Brain microvascular endothelial cell (primary cell): ENCODE measurements at regions not wholly inside any gene's neighbourhood (a gene's known extent, or its start where the extent isn't known, plus 50 kb on each side); places are given as distances from the start of the nearest gene placed in this dataset.

Experiments
- DNase-seq: peaks from one replicate; pipeline ENCODE4 v3.0.0-alpha.2; 2020
- H3K27ac ChIP-seq: fragments of 250-450 bp; sonication (Bioruptor Pico); 2 replicates; pipeline ENCODE4 v1.5.1; 2020; ENCODE audit warnings: mild to moderate bottlenecking, moderate library complexity
- H3K27me3 ChIP-seq: fragments of 250-450 bp; sonication (Bioruptor Pico); replicated peaks from 2 replicates; pipeline ENCODE4 v1.5.1; 2020; ENCODE audit warnings: mild to moderate bottlenecking
- H3K36me3 ChIP-seq: fragments of 250-450 bp; sonication (Bioruptor Pico); replicated peaks from 2 replicates; pipeline ENCODE4 v1.5.1; 2020; ENCODE audit warnings: mild to moderate bottlenecking
- H3K4me3 ChIP-seq: 2 replicates; pipeline ENCODE4 v1.5.1; 2011; ENCODE audit warnings: low read depth, mild to moderate bottlenecking, control low read depth, low read length, moderate library complexity
- in situ Hi-C: cut with HindIII; loops from 2 replicates; pipeline ENCODE4 v1.10.0; 2017; ENCODE audit warnings: low sequenced_read_pairs, low pct_ligation_motif_present
- TF ChIP-seq, protein P1 (sequence below): IDR thresholded peaks from 2 replicates; pipeline ENCODE4 v1.5.1; 2011; ENCODE audit warnings: low read depth, mild to moderate bottlenecking, moderate library complexity, low read length, control low read depth, inconsistent platforms; ENCODE audit errors: missing control alignments

DNA sequence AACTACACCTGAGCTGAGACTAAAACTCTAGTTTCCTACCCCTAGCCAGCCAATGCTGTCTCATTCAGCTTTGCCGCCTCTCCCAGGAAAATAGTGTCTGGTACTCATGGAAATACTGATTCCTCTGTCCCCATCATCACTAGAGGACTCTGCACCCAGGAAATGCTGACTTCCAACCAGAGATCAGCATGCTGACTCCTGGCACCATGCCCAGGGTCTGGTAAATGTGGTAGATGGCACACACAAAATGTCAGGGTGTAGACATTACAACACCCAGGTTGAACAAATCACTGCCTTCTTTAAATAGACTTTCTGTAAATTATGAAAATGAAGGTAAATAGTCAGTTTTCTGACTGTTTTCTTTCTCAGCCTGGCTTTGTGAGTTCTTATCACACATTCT lies 307.3 kb upstream of the CHAC2 start:
- no peak overlapping the region for H3K4me3 ChIP-seq
- no peak overlapping the region for H3K27ac ChIP-seq
- in situ Hi-C loops, result no loop called here
- no peaks in the 10 kb centered on the region for H3K27me3 ChIP-seq
- TF ChIP-seq, protein P1, sequence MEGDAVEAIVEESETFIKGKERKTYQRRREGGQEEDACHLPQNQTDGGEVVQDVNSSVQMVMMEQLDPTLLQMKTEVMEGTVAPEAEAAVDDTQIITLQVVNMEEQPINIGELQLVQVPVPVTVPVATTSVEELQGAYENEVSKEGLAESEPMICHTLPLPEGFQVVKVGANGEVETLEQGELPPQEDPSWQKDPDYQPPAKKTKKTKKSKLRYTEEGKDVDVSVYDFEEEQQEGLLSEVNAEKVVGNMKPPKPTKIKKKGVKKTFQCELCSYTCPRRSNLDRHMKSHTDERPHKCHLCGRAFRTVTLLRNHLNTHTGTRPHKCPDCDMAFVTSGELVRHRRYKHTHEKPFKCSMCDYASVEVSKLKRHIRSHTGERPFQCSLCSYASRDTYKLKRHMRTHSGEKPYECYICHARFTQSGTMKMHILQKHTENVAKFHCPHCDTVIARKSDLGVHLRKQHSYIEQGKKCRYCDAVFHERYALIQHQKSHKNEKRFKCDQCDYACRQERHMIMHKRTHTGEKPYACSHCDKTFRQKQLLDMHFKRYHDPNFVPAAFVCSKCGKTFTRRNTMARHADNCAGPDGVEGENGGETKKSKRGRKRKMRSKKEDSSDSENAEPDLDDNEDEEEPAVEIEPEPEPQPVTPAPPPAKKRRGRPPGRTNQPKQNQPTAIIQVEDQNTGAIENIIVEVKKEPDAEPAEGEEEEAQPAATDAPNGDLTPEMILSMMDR, result no peak
- no peaks in the 10 kb centered on the region for H3K36me3 ChIP-seq
- DNase-seq, result no peak

DNA sequence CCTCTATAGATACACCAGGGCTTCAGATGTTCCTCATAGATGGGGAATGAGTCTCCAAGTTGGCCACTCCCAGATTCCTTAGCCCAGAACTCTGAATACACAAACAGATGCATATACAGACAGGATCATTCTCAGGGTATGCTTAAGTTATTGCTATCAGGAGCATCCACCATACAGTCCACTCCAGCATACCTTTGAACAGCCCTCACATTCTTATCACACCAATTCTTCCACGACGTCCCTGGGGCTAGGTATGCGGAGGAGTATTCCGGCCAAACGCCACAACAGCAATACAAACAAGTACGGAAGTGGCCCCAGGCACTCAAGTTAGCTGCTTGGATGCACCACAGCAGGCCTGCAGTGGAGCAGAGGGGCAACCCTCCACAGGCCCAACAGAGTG lies 312.5 kb upstream of the CHAC2 start:
- TF ChIP-seq, protein P1, result no peak
- H3K27me3 ChIP-seq, result no peaks in the 10 kb centered on the region
- no peak for DNase-seq
- no peak overlapping the region for H3K4me3 ChIP-seq
- H3K27ac ChIP-seq, result no peak overlapping the region
- H3K36me3 ChIP-seq, result no peaks in the 10 kb centered on the region
- in situ Hi-C loops, result no loop called here

DNA sequence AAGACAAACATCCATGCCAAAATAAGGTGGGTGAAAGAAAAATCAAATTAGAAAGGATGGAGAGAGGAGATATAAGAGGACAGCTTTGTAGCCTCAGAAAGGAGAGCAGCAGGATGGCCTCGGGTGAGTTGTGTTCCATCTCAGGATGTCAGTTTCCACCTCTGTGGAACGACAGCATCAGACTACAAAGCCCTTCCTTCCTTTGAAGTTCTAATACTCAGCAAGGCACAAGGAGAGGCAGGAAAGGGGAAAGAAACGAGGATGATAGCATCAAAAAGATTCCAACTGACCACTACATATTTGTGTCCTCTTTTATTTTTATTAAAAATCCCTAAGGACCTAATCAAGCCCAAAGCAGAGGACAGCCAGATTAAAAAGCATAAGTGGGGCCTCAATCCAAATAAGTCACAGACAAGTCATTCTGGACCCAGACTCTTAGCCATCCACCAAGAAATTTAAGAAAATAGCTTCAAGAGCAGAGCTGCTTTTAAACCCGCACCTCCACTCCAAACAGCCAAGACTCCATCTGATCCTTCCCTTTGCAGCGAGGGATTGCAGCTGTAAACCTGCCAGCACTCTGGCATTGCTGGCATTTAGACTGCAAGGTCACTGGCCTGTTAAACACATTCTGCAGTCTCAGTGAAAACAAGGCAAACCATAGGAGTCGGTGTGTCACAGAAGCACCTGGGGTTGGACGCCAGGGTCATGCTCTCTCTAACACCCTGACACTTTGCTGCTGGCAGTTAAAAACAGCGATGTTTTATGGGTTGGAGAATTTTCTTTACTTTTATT lies 314.5 kb upstream of the CHAC2 start:
- DNase-seq, result no peak
- no peak overlapping the region for H3K4me3 ChIP-seq
- no peaks in the 10 kb centered on the region for H3K36me3 ChIP-seq
- TF ChIP-seq, protein P1, result no peak
- no peaks in the 10 kb centered on the region for H3K27me3 ChIP-seq
- H3K27ac ChIP-seq, result no peak overlapping the region
- in situ Hi-C loops, result no loop called here

DNA sequence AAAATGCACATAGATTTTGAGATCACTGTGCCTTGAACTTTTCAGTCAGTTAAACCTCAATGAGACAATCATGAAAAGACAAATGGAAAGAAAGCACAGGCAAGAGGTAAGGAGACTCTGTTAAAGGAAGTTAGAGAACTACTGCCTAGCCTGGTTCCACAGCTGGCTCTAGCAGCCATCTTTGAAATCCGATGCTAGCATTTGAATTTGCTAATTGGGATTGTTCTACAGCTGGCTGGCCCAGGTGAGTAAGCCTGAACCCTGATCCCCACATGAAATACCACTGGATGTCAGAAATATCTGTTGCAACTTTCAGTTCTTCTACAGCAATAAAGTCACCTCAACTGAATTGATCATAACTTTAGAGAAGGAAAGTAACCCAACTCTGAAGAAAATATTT lies 315.2 kb upstream of the CHAC2 start:
- H3K27ac ChIP-seq, result no peak overlapping the region
- H3K27me3 ChIP-seq, result no peaks in the 10 kb centered on the region
- no peak overlapping the region for H3K4me3 ChIP-seq
- no peak for DNase-seq
- TF ChIP-seq, protein P1, result no peak
- H3K36me3 ChIP-seq, result no peaks in the 10 kb centered on the region
- in situ Hi-C loops, result no loop called here

DNA sequence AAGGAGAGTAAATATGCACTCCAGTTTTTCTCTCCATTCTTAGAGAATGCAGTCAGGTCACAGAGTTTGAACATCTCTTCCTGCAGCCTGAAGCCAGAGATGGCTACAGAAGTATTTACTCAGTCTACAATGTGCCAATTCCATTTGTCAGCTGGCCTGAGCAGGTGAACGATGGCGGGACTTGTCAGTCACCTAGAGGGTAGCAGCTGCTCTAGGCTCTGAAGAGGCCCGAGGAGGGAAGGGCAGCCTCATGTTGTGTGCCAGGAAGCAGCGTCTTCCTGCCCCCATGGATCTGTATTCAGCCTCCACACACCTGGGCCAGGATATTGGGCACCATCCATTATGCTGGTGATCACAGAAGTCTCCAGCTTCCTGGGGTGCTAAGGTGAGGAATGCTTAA lies 316.7 kb upstream of the CHAC2 start:
- Histone ChIP-seq H3K27ac (no peak overlapping the region), H3K4me3 (no peak overlapping the region), H3K36me3 (no peaks in the 10 kb centered on the region), H3K27me3 (no peaks in the 10 kb centered on the region)
- in situ Hi-C loops, result no loop called here
- TF ChIP-seq, protein P1, result no peak
- DNase-seq, result no peak

DNA sequence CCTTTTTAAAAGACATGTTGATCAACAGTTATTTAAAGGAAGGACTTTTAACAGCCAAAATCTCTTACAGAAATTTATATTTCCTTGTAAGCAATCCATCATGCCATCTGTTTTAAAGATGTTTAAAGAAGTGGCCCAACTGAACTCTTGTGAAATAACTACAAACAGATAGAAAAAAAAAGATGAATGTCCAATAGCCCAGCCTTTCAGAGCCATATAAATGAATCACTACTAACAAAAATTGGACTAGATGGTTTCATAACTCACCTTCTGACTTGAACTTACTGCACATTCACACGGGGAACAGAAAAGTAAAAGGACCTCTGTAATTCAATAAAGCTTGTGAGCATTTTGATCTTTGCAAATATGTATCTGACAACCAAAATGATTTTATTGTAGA lies 319.0 kb upstream of the CHAC2 start:
- in situ Hi-C loops, result no loop called here
- H3K27ac ChIP-seq, result no peak overlapping the region
- no peak for DNase-seq
- TF ChIP-seq, protein P1, result no peak
- no peak overlapping the region for H3K4me3 ChIP-seq
- no peaks in the 10 kb centered on the region for H3K36me3 ChIP-seq
- H3K27me3 ChIP-seq, result no peaks in the 10 kb centered on the region
